ENCODE measurements at regions not wholly inside any gene's neighbourhood (a gene's known extent, or its start where the extent isn't known, plus 50 kb on each side); places are given as distances from the start of the nearest gene placed in this dataset.

- TF ChIP-seq, protein P1, sequence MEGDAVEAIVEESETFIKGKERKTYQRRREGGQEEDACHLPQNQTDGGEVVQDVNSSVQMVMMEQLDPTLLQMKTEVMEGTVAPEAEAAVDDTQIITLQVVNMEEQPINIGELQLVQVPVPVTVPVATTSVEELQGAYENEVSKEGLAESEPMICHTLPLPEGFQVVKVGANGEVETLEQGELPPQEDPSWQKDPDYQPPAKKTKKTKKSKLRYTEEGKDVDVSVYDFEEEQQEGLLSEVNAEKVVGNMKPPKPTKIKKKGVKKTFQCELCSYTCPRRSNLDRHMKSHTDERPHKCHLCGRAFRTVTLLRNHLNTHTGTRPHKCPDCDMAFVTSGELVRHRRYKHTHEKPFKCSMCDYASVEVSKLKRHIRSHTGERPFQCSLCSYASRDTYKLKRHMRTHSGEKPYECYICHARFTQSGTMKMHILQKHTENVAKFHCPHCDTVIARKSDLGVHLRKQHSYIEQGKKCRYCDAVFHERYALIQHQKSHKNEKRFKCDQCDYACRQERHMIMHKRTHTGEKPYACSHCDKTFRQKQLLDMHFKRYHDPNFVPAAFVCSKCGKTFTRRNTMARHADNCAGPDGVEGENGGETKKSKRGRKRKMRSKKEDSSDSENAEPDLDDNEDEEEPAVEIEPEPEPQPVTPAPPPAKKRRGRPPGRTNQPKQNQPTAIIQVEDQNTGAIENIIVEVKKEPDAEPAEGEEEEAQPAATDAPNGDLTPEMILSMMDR (IDR thresholded peaks at IDR 0.05 in 2 of 3, conservative IDR thresholded peaks at IDR 0.05 in 1 of 3; ENCODE audit: control insufficient read depth in 2 of 3, extremely low read depth in 1 of 3, insufficient read depth in 1 of 3, low read depth in 3 of 3, low read length in 3 of 3) = no peak
- TF ChIP-seq, protein P2, sequence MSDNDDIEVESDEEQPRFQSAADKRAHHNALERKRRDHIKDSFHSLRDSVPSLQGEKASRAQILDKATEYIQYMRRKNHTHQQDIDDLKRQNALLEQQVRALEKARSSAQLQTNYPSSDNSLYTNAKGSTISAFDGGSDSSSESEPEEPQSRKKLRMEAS (IDR thresholded peaks at IDR 0.05; ENCODE audit: low read depth, low read length) = no peak
- TF ChIP-seq, protein P3, sequence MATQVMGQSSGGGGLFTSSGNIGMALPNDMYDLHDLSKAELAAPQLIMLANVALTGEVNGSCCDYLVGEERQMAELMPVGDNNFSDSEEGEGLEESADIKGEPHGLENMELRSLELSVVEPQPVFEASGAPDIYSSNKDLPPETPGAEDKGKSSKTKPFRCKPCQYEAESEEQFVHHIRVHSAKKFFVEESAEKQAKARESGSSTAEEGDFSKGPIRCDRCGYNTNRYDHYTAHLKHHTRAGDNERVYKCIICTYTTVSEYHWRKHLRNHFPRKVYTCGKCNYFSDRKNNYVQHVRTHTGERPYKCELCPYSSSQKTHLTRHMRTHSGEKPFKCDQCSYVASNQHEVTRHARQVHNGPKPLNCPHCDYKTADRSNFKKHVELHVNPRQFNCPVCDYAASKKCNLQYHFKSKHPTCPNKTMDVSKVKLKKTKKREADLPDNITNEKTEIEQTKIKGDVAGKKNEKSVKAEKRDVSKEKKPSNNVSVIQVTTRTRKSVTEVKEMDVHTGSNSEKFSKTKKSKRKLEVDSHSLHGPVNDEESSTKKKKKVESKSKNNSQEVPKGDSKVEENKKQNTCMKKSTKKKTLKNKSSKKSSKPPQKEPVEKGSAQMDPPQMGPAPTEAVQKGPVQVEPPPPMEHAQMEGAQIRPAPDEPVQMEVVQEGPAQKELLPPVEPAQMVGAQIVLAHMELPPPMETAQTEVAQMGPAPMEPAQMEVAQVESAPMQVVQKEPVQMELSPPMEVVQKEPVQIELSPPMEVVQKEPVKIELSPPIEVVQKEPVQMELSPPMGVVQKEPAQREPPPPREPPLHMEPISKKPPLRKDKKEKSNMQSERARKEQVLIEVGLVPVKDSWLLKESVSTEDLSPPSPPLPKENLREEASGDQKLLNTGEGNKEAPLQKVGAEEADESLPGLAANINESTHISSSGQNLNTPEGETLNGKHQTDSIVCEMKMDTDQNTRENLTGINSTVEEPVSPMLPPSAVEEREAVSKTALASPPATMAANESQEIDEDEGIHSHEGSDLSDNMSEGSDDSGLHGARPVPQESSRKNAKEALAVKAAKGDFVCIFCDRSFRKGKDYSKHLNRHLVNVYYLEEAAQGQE (IDR thresholded peaks at IDR 0.05; ENCODE audit: low read depth, low read length) = no peak
- TF ChIP-seq ZNF274 (IDR thresholded peaks at IDR 0.05; ENCODE audit: insufficient read depth, insufficient read length) = no peak
- no peak for TF ChIP-seq EZH2 (IDR thresholded peaks at IDR 0.05; ENCODE audit: borderline replicate concordance, control insufficient read depth, low read depth, low read length)
Measured at GRCh38 chr1:103199001-103199400, 90.7 kb upstream of the COL11A1 start.
